Liver (tissue), 8 donors: ENCODE measurements at regions not wholly inside any gene's neighbourhood (a gene's known extent, or its start where the extent isn't known, plus 50 kb on each side); places are given as distances from the start of the nearest gene placed in this dataset.

Experiments
- DNase-seq: peaks from one replicate; pipeline ENCODE4 v3.0.0-alpha.2; 2017; ENCODE audit warnings: low spot score
- H3K27ac ChIP-seq, 2 donors: one replicate each; pipeline ENCODE4 v1.7.0; 2013; ENCODE audit warnings: inconsistent platforms in 2 of 2, low read length in 2 of 2, control low read depth in 1 of 2, low read depth in 1 of 2, mild to moderate bottlenecking in 1 of 2
- H3K27me3 ChIP-seq, 4 donors: one replicate each; pipeline versions ENCODE4 v1.6.1 to v1.7.0; 2013; ENCODE audit warnings: low read length in 3 of 4, inconsistent platforms in 1 of 4, mild to moderate bottlenecking in 1 of 4, moderate library complexity in 1 of 4; ENCODE audit not compliant: control insufficient read depth in 4 of 4, insufficient read depth in 4 of 4
- H3K36me3 ChIP-seq, 4 donors: one replicate each; pipeline versions ENCODE4 v1.6.1 to v1.7.0; 2013; ENCODE audit warnings: low read length in 3 of 4, mild to moderate bottlenecking in 3 of 4, low read depth in 1 of 4, moderate library complexity in 1 of 4; ENCODE audit not compliant: control insufficient read depth in 4 of 4, insufficient read depth in 3 of 4
- H3K4me1 ChIP-seq, 4 donors: one replicate each; pipeline versions ENCODE4 v1.6.1 to v1.7.0; 2013; ENCODE audit warnings: low read length in 3 of 4, mild to moderate bottlenecking in 3 of 4, moderate library complexity in 1 of 4; ENCODE audit not compliant: control insufficient read depth in 4 of 4, insufficient read depth in 4 of 4
- H3K4me3 ChIP-seq, 3 donors: one replicate each; pipeline versions ENCODE4 v1.6.1 to v1.7.0; 2013; ENCODE audit warnings: low read length in 3 of 3, control low read depth in 1 of 3, low read depth in 1 of 3, mild to moderate bottlenecking in 1 of 3
- H3K9ac ChIP-seq, 2 donors: one replicate each; pipeline ENCODE4 v1.7.0; 2013; ENCODE audit warnings: low read length in 2 of 2, mild to moderate bottlenecking in 2 of 2, moderate library complexity in 2 of 2, control low read depth in 1 of 2, low read depth in 1 of 2
- H3K9me3 ChIP-seq, 4 donors: one replicate each; pipeline versions ENCODE4 v1.6.1 to v1.7.0; 2013; ENCODE audit warnings: low read length in 3 of 4; ENCODE audit not compliant: control insufficient read depth in 4 of 4
- EGR1 ChIP-seq, 2 donors: IDR thresholded peaks; 2 replicates each; pipeline ENCODE4 v1.6.1; 2016 to 2018; ENCODE audit warnings: antibody characterized with exemption in 2 of 2, low read depth in 2 of 2
- FOXA1 ChIP-seq: IDR thresholded peaks from 2 replicates; pipeline ENCODE4 v1.6.1; 2016; ENCODE audit warnings: antibody characterized with exemption
- FOXA2 ChIP-seq: IDR thresholded peaks from 2 replicates; pipeline ENCODE4 v1.6.1; 2016; ENCODE audit warnings: antibody characterized with exemption
- GABPA ChIP-seq, 2 donors: IDR thresholded peaks in 1 of 2; conservative IDR thresholded peaks in 1 of 2; 2 replicates each; pipeline ENCODE4 v1.6.1; 2016; ENCODE audit warnings: antibody characterized with exemption in 2 of 2, mild to moderate bottlenecking in 1 of 2, moderate library complexity in 1 of 2
- HNF4A ChIP-seq, 2 donors: conservative IDR thresholded peaks; 2 replicates each; pipeline ENCODE4 v1.6.1; 2016; ENCODE audit warnings: antibody characterized with exemption in 2 of 2, mild to moderate bottlenecking in 2 of 2
- HNF4G ChIP-seq: IDR thresholded peaks from 2 replicates; pipeline ENCODE4 v1.6.1; 2016; ENCODE audit warnings: antibody characterized with exemption
- JUND ChIP-seq, 2 donors: IDR thresholded peaks; 2 replicates each; pipeline ENCODE4 v1.6.1; 2016; ENCODE audit warnings: antibody characterized with exemption in 2 of 2
- NR2F2 ChIP-seq: IDR thresholded peaks from 2 replicates; pipeline ENCODE4 v1.6.1; 2016; ENCODE audit warnings: antibody characterized with exemption
- RAD21 ChIP-seq, 2 donors: IDR thresholded peaks; 2 replicates each; pipeline ENCODE4 v1.6.1; 2016; ENCODE audit warnings: antibody characterized with exemption in 2 of 2, mild to moderate bottlenecking in 2 of 2
- RXRA ChIP-seq, 2 donors: IDR thresholded peaks; 2 replicates each; pipeline ENCODE4 v1.6.1; 2017 to 2018; ENCODE audit warnings: antibody characterized with exemption in 2 of 2, mild to moderate bottlenecking in 1 of 2
- SP1 ChIP-seq: IDR thresholded peaks from 2 replicates; pipeline ENCODE4 v1.6.1; 2018; ENCODE audit warnings: antibody characterized with exemption, mild to moderate bottlenecking
- TAF1 ChIP-seq: conservative IDR thresholded peaks from 2 replicates; pipeline ENCODE4 v1.6.1; 2016; ENCODE audit warnings: antibody characterized with exemption, mild to moderate bottlenecking
- YY1 ChIP-seq: IDR thresholded peaks from 2 replicates; pipeline ENCODE4 v1.6.1; 2016; ENCODE audit warnings: antibody characterized with exemption, mild to moderate bottlenecking
- WGBS: extraction: QIAGEN DNeasy Blood & Tissue Kit; methylation state at CpG from one replicate; pipeline ENCODE4 v1.1.7; 2013; 5-methylcytosine and 5-hydroxymethylcytosine counted together
- TF ChIP-seq, protein P1 (sequence below): fragments of 150-350 bp; IDR thresholded peaks from 2 replicates; pipeline ENCODE4 v1.5.1; 2017; ENCODE audit warnings: improper control_type of control experiment, low read depth, low read length; ENCODE audit not compliant: missing input control
- TF ChIP-seq, protein P2 (sequence below): IDR thresholded peaks from 2 replicates; pipeline ENCODE4 v1.6.1; 2016; ENCODE audit warnings: antibody characterized with exemption, mild to moderate bottlenecking
- TF ChIP-seq, protein P3 (sequence below): IDR thresholded peaks from 2 replicates; pipeline ENCODE4 v1.6.1; 2016; ENCODE audit warnings: antibody characterized with exemption
- TF ChIP-seq, protein P4 (sequence below): IDR thresholded peaks from 2 replicates; pipeline ENCODE4 v1.6.1; 2016; ENCODE audit warnings: antibody characterized with exemption
- TF ChIP-seq, protein P5 (sequence below): IDR thresholded peaks from 2 replicates; pipeline ENCODE4 v1.6.1; 2016; ENCODE audit warnings: antibody characterized with exemption
- donor health status: healthy.
- donor health status: healthy.
- donor health status: healthy.
- donor health status: healthy.
- donor health status: healthy.

DNA sequence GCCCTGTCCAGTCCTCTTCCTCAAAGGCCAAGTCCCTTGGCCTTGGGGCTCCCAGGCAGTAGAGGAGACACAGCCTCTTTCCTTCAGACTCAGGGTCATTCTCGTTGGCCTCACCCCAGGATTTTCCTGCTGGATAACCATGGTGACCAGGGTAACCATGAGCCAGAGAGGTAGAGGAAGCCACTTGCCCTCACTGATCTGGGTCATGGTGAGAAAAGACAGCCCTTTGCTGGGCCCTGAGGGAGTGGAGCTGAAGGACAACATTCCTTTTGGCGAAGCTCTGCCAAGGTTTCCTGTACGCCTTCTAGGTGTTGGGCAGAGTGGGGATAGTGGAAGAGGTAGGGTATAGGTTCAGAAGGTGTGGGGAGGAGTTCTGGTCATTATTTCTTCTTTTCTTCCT lies 53.1 kb upstream of the WNT4 start:
- Histone ChIP-seq H3K4me3 (no peak overlapping the region), H3K4me1 (no peaks in the 10 kb centered on the region), H3K27ac (no peak overlapping the region), H3K36me3 (no peaks in the 10 kb centered on the region), H3K9me3 (peaks cover 0 to 2% (median 0%) of the 10 kb centered on the region in 4 donors), H3K9ac (no peak overlapping the region), H3K27me3 (peaks cover 0 to 4% (median 1%) of the 10 kb centered on the region in 4 donors)
- 86% methylated on average over 3 of the region's 3 CpGs for WGBS
- TF ChIP-seq TAF1 (no peak), FOXA2 (no peak), GABPA (IDR thresholded peaks at IDR 0.05 in 1 of 2, conservative IDR thresholded peaks at IDR 0.05 in 1 of 2) (no peak), RAD21 (IDR thresholded peaks at IDR 0.05) (no peak), JUND (IDR thresholded peaks at IDR 0.05) (no peak), NR2F2 (no peak), RXRA (IDR thresholded peaks at IDR 0.05) (no peak), EGR1 (IDR thresholded peaks at IDR 0.05; ENCODE audit: low read depth in 2 of 2) (no peak), HNF4A (conservative IDR thresholded peaks at IDR 0.05) (no peak), YY1 (no peak)
- TF ChIP-seq, protein P1, sequence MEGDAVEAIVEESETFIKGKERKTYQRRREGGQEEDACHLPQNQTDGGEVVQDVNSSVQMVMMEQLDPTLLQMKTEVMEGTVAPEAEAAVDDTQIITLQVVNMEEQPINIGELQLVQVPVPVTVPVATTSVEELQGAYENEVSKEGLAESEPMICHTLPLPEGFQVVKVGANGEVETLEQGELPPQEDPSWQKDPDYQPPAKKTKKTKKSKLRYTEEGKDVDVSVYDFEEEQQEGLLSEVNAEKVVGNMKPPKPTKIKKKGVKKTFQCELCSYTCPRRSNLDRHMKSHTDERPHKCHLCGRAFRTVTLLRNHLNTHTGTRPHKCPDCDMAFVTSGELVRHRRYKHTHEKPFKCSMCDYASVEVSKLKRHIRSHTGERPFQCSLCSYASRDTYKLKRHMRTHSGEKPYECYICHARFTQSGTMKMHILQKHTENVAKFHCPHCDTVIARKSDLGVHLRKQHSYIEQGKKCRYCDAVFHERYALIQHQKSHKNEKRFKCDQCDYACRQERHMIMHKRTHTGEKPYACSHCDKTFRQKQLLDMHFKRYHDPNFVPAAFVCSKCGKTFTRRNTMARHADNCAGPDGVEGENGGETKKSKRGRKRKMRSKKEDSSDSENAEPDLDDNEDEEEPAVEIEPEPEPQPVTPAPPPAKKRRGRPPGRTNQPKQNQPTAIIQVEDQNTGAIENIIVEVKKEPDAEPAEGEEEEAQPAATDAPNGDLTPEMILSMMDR = no peak
- no peak for DNase-seq

DNA sequence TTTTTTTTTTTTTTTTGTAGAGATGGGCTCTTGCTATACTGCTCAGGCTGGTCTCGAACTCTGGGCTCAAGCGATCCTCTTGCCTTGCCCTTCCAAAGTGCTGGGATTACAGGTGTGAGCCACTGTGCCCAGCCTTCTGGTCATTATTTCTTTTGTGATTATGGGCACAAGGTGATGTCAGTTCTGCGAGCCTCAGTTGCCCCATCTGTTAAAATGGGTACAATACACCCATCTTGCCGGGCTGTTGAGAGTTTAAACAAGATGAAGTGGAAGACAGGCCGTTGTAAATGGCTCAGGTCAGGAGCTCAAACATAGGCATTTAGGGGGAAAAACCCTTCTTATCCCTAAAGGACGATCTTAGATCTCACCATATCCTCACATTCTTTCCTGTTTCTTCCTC lies 53.7 kb upstream of the WNT4 start:
- TF ChIP-seq, protein P1 = no peak
- TF ChIP-seq RAD21 (IDR thresholded peaks at IDR 0.05) = no peak
- TF ChIP-seq, protein P2, sequence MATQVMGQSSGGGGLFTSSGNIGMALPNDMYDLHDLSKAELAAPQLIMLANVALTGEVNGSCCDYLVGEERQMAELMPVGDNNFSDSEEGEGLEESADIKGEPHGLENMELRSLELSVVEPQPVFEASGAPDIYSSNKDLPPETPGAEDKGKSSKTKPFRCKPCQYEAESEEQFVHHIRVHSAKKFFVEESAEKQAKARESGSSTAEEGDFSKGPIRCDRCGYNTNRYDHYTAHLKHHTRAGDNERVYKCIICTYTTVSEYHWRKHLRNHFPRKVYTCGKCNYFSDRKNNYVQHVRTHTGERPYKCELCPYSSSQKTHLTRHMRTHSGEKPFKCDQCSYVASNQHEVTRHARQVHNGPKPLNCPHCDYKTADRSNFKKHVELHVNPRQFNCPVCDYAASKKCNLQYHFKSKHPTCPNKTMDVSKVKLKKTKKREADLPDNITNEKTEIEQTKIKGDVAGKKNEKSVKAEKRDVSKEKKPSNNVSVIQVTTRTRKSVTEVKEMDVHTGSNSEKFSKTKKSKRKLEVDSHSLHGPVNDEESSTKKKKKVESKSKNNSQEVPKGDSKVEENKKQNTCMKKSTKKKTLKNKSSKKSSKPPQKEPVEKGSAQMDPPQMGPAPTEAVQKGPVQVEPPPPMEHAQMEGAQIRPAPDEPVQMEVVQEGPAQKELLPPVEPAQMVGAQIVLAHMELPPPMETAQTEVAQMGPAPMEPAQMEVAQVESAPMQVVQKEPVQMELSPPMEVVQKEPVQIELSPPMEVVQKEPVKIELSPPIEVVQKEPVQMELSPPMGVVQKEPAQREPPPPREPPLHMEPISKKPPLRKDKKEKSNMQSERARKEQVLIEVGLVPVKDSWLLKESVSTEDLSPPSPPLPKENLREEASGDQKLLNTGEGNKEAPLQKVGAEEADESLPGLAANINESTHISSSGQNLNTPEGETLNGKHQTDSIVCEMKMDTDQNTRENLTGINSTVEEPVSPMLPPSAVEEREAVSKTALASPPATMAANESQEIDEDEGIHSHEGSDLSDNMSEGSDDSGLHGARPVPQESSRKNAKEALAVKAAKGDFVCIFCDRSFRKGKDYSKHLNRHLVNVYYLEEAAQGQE = no peak
- no peak for TF ChIP-seq SP1
- TF ChIP-seq, protein P3, sequence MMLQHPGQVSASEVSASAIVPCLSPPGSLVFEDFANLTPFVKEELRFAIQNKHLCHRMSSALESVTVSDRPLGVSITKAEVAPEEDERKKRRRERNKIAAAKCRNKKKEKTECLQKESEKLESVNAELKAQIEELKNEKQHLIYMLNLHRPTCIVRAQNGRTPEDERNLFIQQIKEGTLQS = no peak
- no peak for TF ChIP-seq JUND (IDR thresholded peaks at IDR 0.05)
- no peak for TF ChIP-seq FOXA1
- TF ChIP-seq, protein P4, sequence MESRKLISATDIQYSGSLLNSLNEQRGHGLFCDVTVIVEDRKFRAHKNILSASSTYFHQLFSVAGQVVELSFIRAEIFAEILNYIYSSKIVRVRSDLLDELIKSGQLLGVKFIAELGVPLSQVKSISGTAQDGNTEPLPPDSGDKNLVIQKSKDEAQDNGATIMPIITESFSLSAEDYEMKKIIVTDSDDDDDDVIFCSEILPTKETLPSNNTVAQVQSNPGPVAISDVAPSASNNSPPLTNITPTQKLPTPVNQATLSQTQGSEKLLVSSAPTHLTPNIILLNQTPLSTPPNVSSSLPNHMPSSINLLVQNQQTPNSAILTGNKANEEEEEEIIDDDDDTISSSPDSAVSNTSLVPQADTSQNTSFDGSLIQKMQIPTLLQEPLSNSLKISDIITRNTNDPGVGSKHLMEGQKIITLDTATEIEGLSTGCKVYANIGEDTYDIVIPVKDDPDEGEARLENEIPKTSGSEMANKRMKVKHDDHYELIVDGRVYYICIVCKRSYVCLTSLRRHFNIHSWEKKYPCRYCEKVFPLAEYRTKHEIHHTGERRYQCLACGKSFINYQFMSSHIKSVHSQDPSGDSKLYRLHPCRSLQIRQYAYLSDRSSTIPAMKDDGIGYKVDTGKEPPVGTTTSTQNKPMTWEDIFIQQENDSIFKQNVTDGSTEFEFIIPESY = no peak
- TF ChIP-seq, protein P5, sequence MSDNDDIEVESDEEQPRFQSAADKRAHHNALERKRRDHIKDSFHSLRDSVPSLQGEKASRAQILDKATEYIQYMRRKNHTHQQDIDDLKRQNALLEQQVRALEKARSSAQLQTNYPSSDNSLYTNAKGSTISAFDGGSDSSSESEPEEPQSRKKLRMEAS = no peak
- TF ChIP-seq HNF4G = no peak
- TF ChIP-seq EGR1 (IDR thresholded peaks at IDR 0.05; ENCODE audit: low read depth in 2 of 2) = no peak
- no peak for TF ChIP-seq TAF1
- TF ChIP-seq HNF4A (conservative IDR thresholded peaks at IDR 0.05) = no peak
- TF ChIP-seq RXRA (IDR thresholded peaks at IDR 0.05) = no peak
- TF ChIP-seq GABPA (IDR thresholded peaks at IDR 0.05 in 1 of 2, conservative IDR thresholded peaks at IDR 0.05 in 1 of 2) = no peak
- no peak for TF ChIP-seq NR2F2
- TF ChIP-seq YY1 = no peak
- TF ChIP-seq FOXA2 = no peak
- Histone ChIP-seq H3K9me3 (peaks cover 0 to 2% (median 0%) of the 10 kb centered on the region in 4 donors), H3K36me3 (no peaks in the 10 kb centered on the region), H3K9ac (no peak overlapping the region), H3K4me1 (no peaks in the 10 kb centered on the region), H3K4me3 (no peak overlapping the region), H3K27me3 (peaks cover 0 to 4% (median 1%) of the 10 kb centered on the region in 4 donors), H3K27ac (no peak overlapping the region)
- no peak for DNase-seq
- WGBS = 81% methylated on average over 6 of the region's 6 CpGs
